ENCODE measurements at regions not wholly inside any gene's neighbourhood (a gene's known extent, or its start where the extent isn't known, plus 50 kb on each side); places are given as distances from the start of the nearest gene placed in this dataset.

GRCh38 chr11:87490671-87491070 is 452.9 kb downstream of the TMEM135 start:
- no peak for TF ChIP-seq CTCF (conservative IDR thresholded peaks at IDR 0.05)
- no peak for DNase-seq (ENCODE audit: low read depth, low spot score)
- no peak overlapping the region for H3K4me3 Mint-ChIP-seq
- peaks cover 2% of the 10 kb centered on the region for H3K27me3 Mint-ChIP-seq (ENCODE audit: low read depth)
- H3K4me1 Mint-ChIP-seq, result peaks cover 5% of the 10 kb centered on the region
- no peaks in the 10 kb centered on the region for H3K36me3 Mint-ChIP-seq (ENCODE audit: low read depth)
- no peaks in the 10 kb centered on the region for H3K9me3 Mint-ChIP-seq
- H3K27ac Mint-ChIP-seq (ENCODE audit: unreplicated experiment), result no peak overlapping the region

GRCh38 chr11:87484566-87484965 is 446.8 kb downstream of the TMEM135 start:
- TF ChIP-seq CTCF (conservative IDR thresholded peaks at IDR 0.05), result no peak
- Mint-ChIP-seq H3K9me3 (peaks cover 7% of the 10 kb centered on the region), H3K4me3 (no peak overlapping the region), H3K27ac (ENCODE audit: unreplicated experiment) (no peak overlapping the region), H3K36me3 (ENCODE audit: low read depth) (no peaks in the 10 kb centered on the region), H3K4me1 (no peaks in the 10 kb centered on the region), H3K27me3 (ENCODE audit: low read depth) (no peaks in the 10 kb centered on the region)
- no peak for DNase-seq (ENCODE audit: low read depth, low spot score)

- H3K27ac Mint-ChIP-seq (ENCODE audit: unreplicated experiment), result no peak overlapping the region
- no peaks in the 10 kb centered on the region for H3K27me3 Mint-ChIP-seq (ENCODE audit: low read depth)
Observed at GRCh38 chr11:87477321-87477720, 439.6 kb downstream of the TMEM135 start.

GRCh38 chr11:87473174-87473573 is 435.4 kb downstream of the TMEM135 start:
- H3K27ac Mint-ChIP-seq (ENCODE audit: unreplicated experiment), result no peak overlapping the region
- H3K4me3 Mint-ChIP-seq, result no peak overlapping the region
- no peaks in the 10 kb centered on the region for H3K27me3 Mint-ChIP-seq (ENCODE audit: low read depth)
- peaks cover 4% of the 10 kb centered on the region for H3K4me1 Mint-ChIP-seq
- H3K36me3 Mint-ChIP-seq (ENCODE audit: low read depth), result no peaks in the 10 kb centered on the region
- TF ChIP-seq CTCF (conservative IDR thresholded peaks at IDR 0.05), result no peak
- peaks cover 13% of the 10 kb centered on the region for H3K9me3 Mint-ChIP-seq
- no peak for DNase-seq (ENCODE audit: low read depth, low spot score)

More at GRCh38 chr11:87477321-87477720, 439.6 kb downstream of the TMEM135 start:
- Mint-ChIP-seq H3K4me1 (peaks cover 4% of the 10 kb centered on the region), H3K9me3 (peaks cover 20% of the 10 kb centered on the region), H3K36me3 (ENCODE audit: low read depth) (peaks cover 6% of the 10 kb centered on the region), H3K4me3 (no peak overlapping the region)
- DNase-seq (ENCODE audit: low read depth, low spot score), result no peak
- TF ChIP-seq CTCF (conservative IDR thresholded peaks at IDR 0.05), result no peak

GRCh38 chr11:87466223-87466622 is 428.5 kb downstream of the TMEM135 start:
- H3K9me3 Mint-ChIP-seq, result no peaks in the 10 kb centered on the region
- H3K36me3 Mint-ChIP-seq (ENCODE audit: low read depth), result no peaks in the 10 kb centered on the region
- no peaks in the 10 kb centered on the region for H3K27me3 Mint-ChIP-seq (ENCODE audit: low read depth)
- H3K4me3 Mint-ChIP-seq, result no peak overlapping the region
- H3K27ac Mint-ChIP-seq (ENCODE audit: unreplicated experiment), result peak overlapping the region; percentile 60
- TF ChIP-seq CTCF (conservative IDR thresholded peaks at IDR 0.05), result no peak
- DNase-seq (ENCODE audit: low read depth, low spot score), result no peak
- no peaks in the 10 kb centered on the region for H3K4me1 Mint-ChIP-seq

GRCh38 chr11:87465716-87466115 is 428.0 kb downstream of the TMEM135 start:
- Mint-ChIP-seq H3K4me3 (no peak overlapping the region), H3K4me1 (no peaks in the 10 kb centered on the region), H3K36me3 (ENCODE audit: low read depth) (no peaks in the 10 kb centered on the region), H3K9me3 (no peaks in the 10 kb centered on the region), H3K27ac (ENCODE audit: unreplicated experiment) (no peak overlapping the region), H3K27me3 (ENCODE audit: low read depth) (no peaks in the 10 kb centered on the region)
- no peak for DNase-seq (ENCODE audit: low read depth, low spot score)
- TF ChIP-seq CTCF (conservative IDR thresholded peaks at IDR 0.05), result no peak
